DMS153 treated with DMSO at 0.1 percent for 48 hours (cell line): ENCODE measurements at regions not wholly inside any gene's neighbourhood (a gene's known extent, or its start where the extent isn't known, plus 50 kb on each side); places are given as distances from the start of the nearest gene placed in this dataset.
"Not testable (repeated sequence)": the region's sequence is repeated elsewhere in the genome, so short reads cannot be mapped to it uniquely, and the experiment has no call there.

Source experiments
- DNase-seq: peaks from one replicate; lab custom pipeline; 2025; ENCODE audit not compliant: unreplicated experiment; lab: John Stamatoyannopoulos, UW

GRCh38 chr3:162704799-162705385 lies 1208.3 kb downstream of the OTOL1 start:
- DNase-seq = no peak

- not testable (repeated sequence) for DNase-seq
Observed at GRCh38 chr3:162708394-162708793, 1211.8 kb downstream of the OTOL1 start.

- not testable (repeated sequence) for DNase-seq
Observed at GRCh38 chr3:162708942-162709706, 1212.5 kb downstream of the OTOL1 start.

- no peak for DNase-seq
Observed at GRCh38 chr3:162710332-162711112, 1213.9 kb downstream of the OTOL1 start.

GRCh38 chr3:162717074-162717473 lies 1220.5 kb downstream of the OTOL1 start:
- DNase-seq = not testable (repeated sequence)

GRCh38 chr3:162718697-162719096 lies 1222.1 kb downstream of the OTOL1 start:
- DNase-seq = no peak

- no peak for DNase-seq
Observed at GRCh38 chr3:162719684-162720341, 1223.2 kb downstream of the OTOL1 start.

GRCh38 chr3:162721736-162722135 lies 1225.1 kb downstream of the OTOL1 start:
- DNase-seq = no peak

GRCh38 chr3:162722337-162722736 lies 1225.7 kb downstream of the OTOL1 start:
- no peak for DNase-seq

GRCh38 chr3:162722796-162723195 lies 1226.2 kb downstream of the OTOL1 start:
- DNase-seq = not testable (repeated sequence)

- no peak for DNase-seq
Observed at GRCh38 chr3:162729686-162730085, 1233.1 kb downstream of the OTOL1 start.

- not testable (repeated sequence) for DNase-seq
Observed at GRCh38 chr3:162731961-162732360, 1235.4 kb downstream of the OTOL1 start.

- DNase-seq = no peak
Observed at GRCh38 chr3:162738784-162739183, 1242.2 kb downstream of the OTOL1 start.

- no peak for DNase-seq
Observed at GRCh38 chr3:162740941-162741596, 1244.5 kb downstream of the OTOL1 start.

GRCh38 chr3:162742159-162742717 lies 1245.6 kb downstream of the OTOL1 start:
- DNase-seq = no peak

- no peak for DNase-seq
Observed at GRCh38 chr3:162743091-162743490, 1246.5 kb downstream of the OTOL1 start.

- DNase-seq = no peak
Observed at GRCh38 chr3:162760789-162761188, 1264.2 kb downstream of the OTOL1 start.

GRCh38 chr3:162764051-162764807 lies 1267.6 kb downstream of the OTOL1 start:
- DNase-seq = no peak

- no peak for DNase-seq
Observed at GRCh38 chr3:162764808-162765071, 1268.1 kb downstream of the OTOL1 start.

GRCh38 chr3:162765524-162765923 lies 1268.9 kb downstream of the OTOL1 start:
- DNase-seq = no peak
